Pancreas (tissue), 10 donors: ENCODE measurements at regions not wholly inside any gene's neighbourhood (a gene's known extent, or its start where the extent isn't known, plus 50 kb on each side); places are given as distances from the start of the nearest gene placed in this dataset.
A peak's percentile ranks its signal among the peaks of the same experiment; 100 is the strongest.

ENCODE experiments used
- ATAC-seq, 4 donors: fragments of 200-7000 bp; cut with Tn5 transposase; one replicate each; pipeline versions ENCODE4 v1.8.0 to v1.9.1; 2020; ENCODE audit warnings: mild to moderate bottlenecking in 4 of 4, moderate library complexity in 4 of 4
- DNase-seq, 6 donors: peaks; one replicate each; pipeline ENCODE4 v3.0.0-alpha.2; 2020
- FAIRE-seq: peaks from 2 replicates; lab custom pipeline; 2012; peaks lifted over from hg19 to GRCh38; lab: Jason Lieb, UNC
- H3K27ac ChIP-seq, 4 donors: fragments of 200-600 bp; sonication (generic); 1 replicate in 3 of 4; 2 replicates in 1 of 4; pipeline versions ENCODE4 v1.5.0 to v1.8.0; 2020
- H3K27me3 ChIP-seq, 4 donors: fragments of 200-600 bp; one replicate each; pipeline ENCODE4 v1.8.0; 2021
- H3K36me3 ChIP-seq, 3 donors: fragments of 200-600 bp; sonication (generic) in 1 of 3; one replicate each; pipeline versions ENCODE4 v1.5.0 to v1.8.0; 2020 to 2021
- H3K4me1 ChIP-seq, 3 donors: fragments of 200-600 bp; one replicate each; pipeline ENCODE4 v1.8.0; 2021
- H3K4me3 ChIP-seq, 4 donors: fragments of 200-600 bp; sonication (generic) in 2 of 4; one replicate each; pipeline versions ENCODE4 v1.5.0 to v1.8.0; 2020 to 2021
- H3K9me3 ChIP-seq, 4 donors: fragments of 200-600 bp; one replicate each; pipeline ENCODE4 v1.8.0; 2021
- WGBS, 2 donors: extraction: QIAGEN DNeasy Blood & Tissue Kit; methylation state at CpG; one replicate each; pipeline ENCODE4 v1.1.7; 2013; 5-methylcytosine and 5-hydroxymethylcytosine counted together
- intact Hi-C, 3 donors: fragments of 100-400 bp; cut with DNase I; formaldehyde crosslinking; loops; one replicate each; pipeline versions ENCODE4 v1.11.1 to v1.14.2; 2022
- TF ChIP-seq, protein P1 (sequence below), 4 donors: fragments of 200-600 bp; sonication (generic) in 3 of 4; IDR thresholded peaks; one replicate each; pipeline versions ENCODE4 v1.5.0 to v1.8.0; 2021; ENCODE audit warnings: antibody characterized with exemption in 4 of 4
- donor health status: healthy with polysubstance abuse.
- donor health status: DM: no; HTN: no; CAD: no; lungs with moderate emphysema.
- donor health status: DM: no; HTN: no; CAD: no.
- donor health status: control.
- donor health status: control.
- donor health status: Bipolar disorder and iron deficiency.
- donor health status: DM: yes; HTN: yes; CAD: no.
- donor health status: DM: no; HTN: no; CAD: no.
- donor health status: DM: no; HTN: no; CAD: no.
- donor health status: DM: yes; HTN: yes; CAD: no.

DNA sequence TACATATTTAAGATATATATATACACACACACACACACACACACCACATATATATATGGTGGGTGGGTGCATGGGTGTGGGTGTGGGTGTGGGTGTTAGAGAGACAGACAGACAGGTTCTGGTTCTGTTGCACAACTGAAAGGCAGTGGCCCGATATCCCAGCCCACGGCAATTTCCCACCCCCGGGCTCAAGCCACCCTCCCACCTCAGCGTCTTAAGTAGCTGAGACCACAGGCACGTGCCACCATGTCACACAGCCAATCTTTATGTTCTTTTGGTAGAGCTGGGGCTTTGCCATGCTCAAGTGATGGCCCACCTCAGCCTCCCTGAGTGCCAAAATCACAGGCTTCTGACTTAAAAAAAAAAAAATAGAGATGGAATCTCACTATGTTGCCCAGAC is 417.8 kb upstream of the FOXG1 start:
- no peaks in the 10 kb centered on the region for H3K9me3 ChIP-seq
- H3K4me1 ChIP-seq = no peaks in the 10 kb centered on the region
- H3K4me3 ChIP-seq = no peak overlapping the region
- intact Hi-C loops = no loop called here
- 73 to 96% methylated on average over 5 of the region's 5 CpGs for WGBS, 2 donors
- no peaks in the 10 kb centered on the region for H3K27me3 ChIP-seq
- TF ChIP-seq, protein P1, sequence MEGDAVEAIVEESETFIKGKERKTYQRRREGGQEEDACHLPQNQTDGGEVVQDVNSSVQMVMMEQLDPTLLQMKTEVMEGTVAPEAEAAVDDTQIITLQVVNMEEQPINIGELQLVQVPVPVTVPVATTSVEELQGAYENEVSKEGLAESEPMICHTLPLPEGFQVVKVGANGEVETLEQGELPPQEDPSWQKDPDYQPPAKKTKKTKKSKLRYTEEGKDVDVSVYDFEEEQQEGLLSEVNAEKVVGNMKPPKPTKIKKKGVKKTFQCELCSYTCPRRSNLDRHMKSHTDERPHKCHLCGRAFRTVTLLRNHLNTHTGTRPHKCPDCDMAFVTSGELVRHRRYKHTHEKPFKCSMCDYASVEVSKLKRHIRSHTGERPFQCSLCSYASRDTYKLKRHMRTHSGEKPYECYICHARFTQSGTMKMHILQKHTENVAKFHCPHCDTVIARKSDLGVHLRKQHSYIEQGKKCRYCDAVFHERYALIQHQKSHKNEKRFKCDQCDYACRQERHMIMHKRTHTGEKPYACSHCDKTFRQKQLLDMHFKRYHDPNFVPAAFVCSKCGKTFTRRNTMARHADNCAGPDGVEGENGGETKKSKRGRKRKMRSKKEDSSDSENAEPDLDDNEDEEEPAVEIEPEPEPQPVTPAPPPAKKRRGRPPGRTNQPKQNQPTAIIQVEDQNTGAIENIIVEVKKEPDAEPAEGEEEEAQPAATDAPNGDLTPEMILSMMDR (IDR thresholded peaks at IDR 0.05) = no peak
- no peak overlapping the region for H3K27ac ChIP-seq
- no peaks in the 10 kb centered on the region for H3K36me3 ChIP-seq
- DNase-seq (no peak), FAIRE-seq (no peak), ATAC-seq (no peak)

DNA sequence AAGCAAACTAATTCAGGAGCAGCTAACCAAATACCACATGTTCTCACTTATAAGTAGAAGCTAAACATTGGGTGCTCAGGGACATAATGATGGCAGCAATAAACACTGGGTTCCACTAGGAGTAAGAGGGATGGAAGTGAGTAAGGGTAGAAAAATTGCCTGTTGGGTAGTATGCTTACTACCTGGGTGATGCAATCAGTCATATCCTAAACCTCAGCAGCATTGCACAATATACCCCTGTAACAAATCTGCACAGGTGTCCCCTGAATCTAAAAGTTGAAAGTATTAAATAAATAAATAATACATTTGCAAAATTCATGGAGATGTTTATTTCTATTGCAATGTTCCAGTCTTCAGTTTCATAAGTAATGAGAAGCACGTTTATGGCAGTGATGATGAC is 409.8 kb upstream of the FOXG1 start:
- no peaks in the 10 kb centered on the region for H3K9me3 ChIP-seq
- H3K27ac ChIP-seq = no peak overlapping the region
- FAIRE-seq = no peak
- H3K27me3 ChIP-seq = no peaks in the 10 kb centered on the region
- H3K4me3 ChIP-seq = no peak overlapping the region
- DNase-seq = no peak
- TF ChIP-seq, protein P1 (IDR thresholded peaks at IDR 0.05) = no peak
- no peak for ATAC-seq
- 16 to 33% methylated on average over 1 of the region's 1 CpG for WGBS, 2 donors
- H3K36me3 ChIP-seq = no peaks in the 10 kb centered on the region
- no peaks in the 10 kb centered on the region for H3K4me1 ChIP-seq
- intact Hi-C loops = no loop called here

DNA sequence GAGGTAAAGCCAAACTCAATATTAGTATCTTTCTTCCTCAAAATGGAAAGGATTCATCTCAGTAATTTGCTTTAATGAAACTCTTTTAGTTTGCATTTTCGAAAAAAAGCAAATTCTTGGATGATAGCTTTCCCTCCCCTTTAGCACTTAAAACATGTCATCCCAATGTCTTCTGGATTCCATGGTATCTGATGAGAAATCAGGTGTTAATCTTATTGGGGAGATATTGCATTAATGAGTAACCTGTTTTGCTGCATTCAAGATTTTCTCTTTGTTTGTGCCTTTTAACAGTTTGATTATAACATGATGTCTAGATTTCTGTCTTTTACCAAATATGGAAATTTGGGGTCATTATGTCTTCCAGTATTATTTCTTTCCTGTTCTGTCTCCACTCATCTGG is 405.1 kb upstream of the FOXG1 start:
- no peaks in the 10 kb centered on the region for H3K4me1 ChIP-seq
- DNase-seq (no peak), FAIRE-seq (no peak), ATAC-seq (no peak)
- no peak overlapping the region for H3K27ac ChIP-seq
- 44 to 53% methylated on average over 1 of the region's 1 CpG for WGBS, 2 donors
- TF ChIP-seq, protein P1 (IDR thresholded peaks at IDR 0.05) = no peak
- H3K4me3 ChIP-seq = no peak overlapping the region
- intact Hi-C loops = no loop called here
- no peaks in the 10 kb centered on the region for H3K27me3 ChIP-seq
- H3K36me3 ChIP-seq = no peaks in the 10 kb centered on the region
- H3K9me3 ChIP-seq = no peaks in the 10 kb centered on the region

DNA sequence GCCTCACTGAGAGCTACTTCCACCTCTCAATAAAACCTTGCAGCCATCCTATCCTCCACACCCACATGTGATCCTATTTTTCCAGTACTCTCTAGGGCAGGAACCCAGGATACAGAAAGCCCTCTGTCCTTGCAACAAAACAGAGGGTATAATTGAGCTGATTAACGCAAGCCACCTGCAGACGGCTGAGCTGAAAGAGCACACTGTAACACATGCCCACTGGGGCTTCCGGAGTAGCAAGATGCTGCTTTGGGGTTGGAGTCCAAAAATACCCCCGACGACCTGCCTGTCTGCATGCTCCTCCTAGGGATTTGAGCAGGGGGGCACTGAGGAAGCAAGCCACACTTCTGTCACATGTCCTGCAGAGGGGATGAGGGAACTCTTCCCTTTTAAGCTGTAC is 401.1 kb upstream of the FOXG1 start:
- Histone ChIP-seq H3K36me3 (no peaks in the 10 kb centered on the region), H3K27ac (no peak overlapping the region), H3K4me1 (no peaks in the 10 kb centered on the region), H3K9me3 (no peaks in the 10 kb centered on the region), H3K27me3 (no peaks in the 10 kb centered on the region), H3K4me3 (no peak overlapping the region)
- intact Hi-C loops = no loop called here
- FAIRE-seq (no peak), ATAC-seq (no peak), DNase-seq (peak in 1 of 6 donors; percentile 6)
- TF ChIP-seq, protein P1 (IDR thresholded peaks at IDR 0.05) = no peak
- WGBS, 2 donors = 60 to 70% methylated on average over 5 of the region's 5 CpGs

DNA sequence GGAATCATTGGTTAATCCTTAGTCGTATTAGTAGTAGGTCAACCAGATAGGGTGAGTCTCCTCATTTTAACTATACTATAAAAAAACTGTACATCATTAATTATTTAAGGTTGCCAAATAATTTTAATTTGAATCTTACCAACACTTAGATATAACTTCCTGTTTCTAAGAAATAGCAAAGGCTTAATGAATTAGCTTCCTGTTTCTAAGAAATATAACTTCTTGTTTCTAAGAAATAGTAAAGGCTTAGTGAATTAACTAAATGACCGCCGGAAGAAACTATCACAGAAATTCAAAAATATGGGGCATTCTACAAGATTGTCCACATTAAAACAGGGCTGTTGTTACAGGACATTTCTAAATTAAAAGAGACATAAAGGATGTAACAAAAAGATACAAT is 392.9 kb upstream of the FOXG1 start:
- no peaks in the 10 kb centered on the region for H3K36me3 ChIP-seq
- no peak for DNase-seq
- intact Hi-C loops = no loop called here
- 65 to 79% methylated on average over 3 of the region's 3 CpGs for whole genome bisulfite sequencing, 2 donors
- FAIRE-seq = no peak
- no peaks in the 10 kb centered on the region for H3K9me3 ChIP-seq
- no peaks in the 10 kb centered on the region for H3K4me1 ChIP-seq
- no peaks in the 10 kb centered on the region for H3K27me3 ChIP-seq
- H3K4me3 ChIP-seq = no peak overlapping the region
- ATAC-seq = no peak
- TF ChIP-seq, protein P1 (IDR thresholded peaks at IDR 0.05) = no peak
- no peak overlapping the region for H3K27ac ChIP-seq
